Activated CD4-positive, alpha-beta T cell treated with anti-CD3 and anti-CD28 coated beads, Interleukin-2, amount 50 U/mL, for 24 hours (primary cell): ENCODE measurements at regions not wholly inside any gene's neighbourhood (a gene's known extent, or its start where the extent isn't known, plus 50 kb on each side); places are given as distances from the start of the nearest gene placed in this dataset.
"Not testable (repeated sequence)": the region's sequence is repeated elsewhere in the genome, so short reads cannot be mapped to it uniquely, and the experiment has no call there.

ENCODE experiments used
- DNase-seq, 2 donors: peaks; one replicate each; pipeline ENCODE4 v3.0.0-alpha.2; 2020; ENCODE audit warnings: low read depth in 1 of 2, low spot score in 1 of 2

DNA sequence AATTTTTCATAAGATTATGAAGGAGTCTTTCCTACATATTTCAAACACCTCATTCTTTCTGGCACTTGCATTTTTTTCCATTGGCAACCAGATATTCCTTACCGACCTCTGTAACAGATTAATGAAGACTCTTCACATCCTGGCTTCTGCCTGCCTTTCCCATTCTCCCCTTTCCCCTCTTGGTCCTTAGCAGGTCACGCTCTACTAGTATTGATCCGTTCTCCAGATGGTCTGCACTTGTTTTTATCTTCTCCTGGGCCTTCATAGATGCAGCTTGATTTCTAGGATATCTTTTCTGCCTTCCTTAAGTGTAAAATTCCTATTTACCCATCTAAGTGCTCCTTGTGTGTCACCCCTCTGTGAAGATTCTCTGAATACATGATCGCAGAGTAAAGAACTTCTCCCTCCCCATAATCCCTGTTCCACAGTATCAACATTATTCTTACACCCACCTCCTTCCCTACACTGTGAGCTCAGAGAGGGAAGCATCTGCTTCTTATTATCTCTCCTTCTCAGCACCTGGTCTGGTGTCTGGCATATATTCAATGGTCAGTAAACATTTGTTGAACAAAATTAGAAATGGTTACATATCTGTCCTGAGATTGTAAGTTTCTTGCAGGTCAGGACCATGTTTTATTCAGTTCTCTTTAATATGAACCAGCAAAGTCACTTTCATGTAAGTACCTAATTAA lies 654.2 kb downstream of the REEP3 start:
- DNase-seq = no peak

DNA sequence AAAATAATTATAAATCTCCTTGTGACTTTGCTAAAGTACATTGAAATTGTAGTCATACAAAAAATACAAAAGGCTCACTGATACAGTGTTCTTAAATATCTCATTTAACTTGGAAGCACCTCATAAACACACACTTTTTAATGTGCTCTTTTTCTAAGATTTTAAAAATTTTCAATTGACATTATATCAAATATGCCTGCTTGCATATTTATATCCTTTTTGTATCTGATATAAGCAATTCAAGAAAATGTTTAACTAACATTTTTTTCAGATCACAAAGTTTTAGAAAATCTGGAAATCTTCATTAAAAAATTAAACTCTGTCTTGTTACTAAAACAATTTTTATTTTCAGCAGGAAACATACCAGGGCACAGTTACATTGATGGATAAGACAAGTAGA lies 661.5 kb downstream of the REEP3 start:
- no peak for DNase-seq

DNA sequence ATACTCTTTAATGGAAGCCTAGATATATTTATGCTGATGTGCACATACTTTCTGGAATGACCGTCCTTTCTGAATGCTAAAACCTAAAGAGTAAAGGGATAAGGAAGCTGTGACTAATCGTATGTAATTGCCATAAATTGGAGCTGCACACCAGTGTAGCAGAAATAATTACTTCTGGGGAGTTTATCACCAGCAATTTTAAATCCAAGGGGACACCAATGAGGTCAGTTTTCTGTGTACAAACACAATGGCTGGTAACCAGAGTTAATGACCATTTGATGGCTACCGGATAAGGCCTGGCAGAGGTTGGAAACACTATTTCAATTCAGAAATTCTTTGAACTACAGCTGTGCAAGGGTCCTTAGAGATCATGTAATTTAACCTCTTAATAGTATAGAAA lies 670.1 kb downstream of the REEP3 start:
- DNase-seq = no peak

DNA sequence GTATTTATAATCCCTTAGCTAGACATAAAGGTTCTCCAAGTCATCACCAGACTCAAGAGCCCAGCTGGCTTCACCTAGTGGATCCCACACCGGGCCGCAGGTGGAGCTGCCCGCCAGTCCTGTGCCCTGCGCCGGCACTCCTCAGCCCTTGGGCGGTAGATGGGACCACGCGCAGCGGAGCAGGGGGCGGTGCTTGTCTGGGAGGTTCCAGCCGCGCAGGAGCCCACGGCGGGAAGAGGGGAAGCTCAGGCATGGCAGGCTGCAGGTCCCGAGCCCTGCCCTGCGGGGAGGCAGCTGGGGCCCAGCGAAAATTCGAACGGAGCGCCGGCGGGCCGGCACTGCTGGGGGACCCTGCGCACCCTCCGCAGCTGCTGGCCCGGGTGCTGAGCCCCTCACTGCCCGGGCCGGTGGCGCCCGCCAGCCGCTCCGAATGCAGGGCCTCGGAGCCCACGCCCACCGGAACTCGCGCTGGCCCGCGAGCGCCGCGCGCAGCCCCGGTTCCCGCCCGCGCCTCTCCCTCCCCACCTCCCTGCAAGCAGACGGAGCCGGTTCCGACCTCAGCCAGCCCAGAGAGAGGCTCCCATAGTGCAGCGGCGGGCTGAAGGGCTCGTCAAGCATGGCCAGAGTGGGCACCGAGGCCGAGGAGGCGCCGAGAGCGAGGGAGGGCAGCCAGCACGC lies 675.6 kb downstream of the REEP3 start:
- no peak for DNase-seq

DNA sequence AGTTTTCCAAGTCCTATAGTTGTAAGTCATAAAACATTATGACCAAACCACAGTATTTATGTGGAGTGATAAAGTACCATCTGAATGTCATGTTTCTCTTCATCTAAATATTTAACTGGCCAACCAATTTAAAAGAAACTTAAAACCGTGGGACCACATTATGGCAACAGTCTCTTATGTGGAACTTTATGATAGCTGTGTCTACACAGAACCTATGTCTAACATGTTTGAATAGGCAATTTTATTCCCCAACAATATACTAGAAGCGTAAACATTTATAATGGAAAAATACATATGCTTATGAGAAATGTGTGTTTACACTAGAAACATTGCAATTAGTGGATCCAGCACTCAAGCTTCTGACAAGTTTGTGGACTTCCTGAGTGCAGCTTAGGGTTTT lies 680.7 kb downstream of the REEP3 start:
- DNase-seq = no peak

DNA sequence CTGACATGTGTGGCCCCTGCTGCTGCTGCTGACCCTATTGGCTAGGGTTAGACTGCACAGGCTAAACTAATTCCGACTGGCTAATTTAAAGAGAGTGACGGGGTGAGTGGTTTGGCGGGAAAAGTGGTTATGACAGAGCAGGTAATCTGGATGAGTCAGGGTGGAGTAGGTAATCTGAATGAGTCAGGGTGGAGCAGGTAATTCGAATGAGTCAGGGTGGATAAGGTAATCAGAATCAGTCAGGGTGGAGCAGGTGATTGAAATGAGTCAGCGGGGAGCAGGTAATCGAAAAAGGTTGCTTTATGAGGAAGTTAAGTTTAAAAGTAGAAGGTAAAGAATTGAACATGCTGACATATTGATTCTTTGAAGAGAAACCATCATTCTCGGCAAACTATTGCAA lies 683.3 kb downstream of the REEP3 start:
- DNase-seq = not testable (repeated sequence)

DNA sequence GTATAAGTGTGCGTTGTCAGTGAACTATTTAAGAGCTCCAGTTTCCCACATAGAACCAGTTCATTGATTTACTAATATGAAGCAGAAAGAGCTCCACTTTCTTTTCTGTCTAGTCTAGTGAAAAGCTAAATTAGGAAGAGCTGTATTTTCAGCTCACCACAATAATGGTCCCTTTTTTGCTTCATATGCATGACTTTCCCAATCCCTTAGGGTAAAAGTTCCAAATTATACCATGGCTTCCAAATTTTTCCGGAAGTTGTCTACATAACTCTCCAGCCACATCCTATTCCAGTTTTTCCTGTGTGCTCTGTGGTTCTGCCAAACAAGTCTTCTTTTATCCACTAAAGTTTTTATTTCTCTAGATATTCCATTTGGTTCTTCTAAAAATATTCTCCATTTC lies 685.2 kb downstream of the REEP3 start:
- DNase-seq = no peak

DNA sequence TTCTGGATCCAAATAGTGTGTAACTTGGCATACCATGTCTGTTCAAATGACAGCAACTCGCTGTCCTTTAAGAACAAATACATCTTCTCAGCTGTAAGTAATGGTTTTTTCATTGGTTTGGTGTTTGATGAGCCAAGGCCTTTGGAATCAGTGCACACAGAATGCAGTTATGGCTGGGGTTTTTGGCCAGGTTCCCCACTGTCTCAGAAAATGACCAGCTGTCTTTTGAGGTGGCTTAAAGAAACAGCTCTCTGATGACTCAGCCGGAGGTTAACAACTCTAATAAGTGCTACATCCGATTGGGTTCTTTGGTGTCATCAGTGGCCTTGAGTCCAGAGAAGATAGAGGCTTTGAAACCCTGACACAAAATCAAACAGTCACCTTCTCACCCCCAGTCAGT lies 688.4 kb downstream of the REEP3 start:
- no peak for DNase-seq

DNA sequence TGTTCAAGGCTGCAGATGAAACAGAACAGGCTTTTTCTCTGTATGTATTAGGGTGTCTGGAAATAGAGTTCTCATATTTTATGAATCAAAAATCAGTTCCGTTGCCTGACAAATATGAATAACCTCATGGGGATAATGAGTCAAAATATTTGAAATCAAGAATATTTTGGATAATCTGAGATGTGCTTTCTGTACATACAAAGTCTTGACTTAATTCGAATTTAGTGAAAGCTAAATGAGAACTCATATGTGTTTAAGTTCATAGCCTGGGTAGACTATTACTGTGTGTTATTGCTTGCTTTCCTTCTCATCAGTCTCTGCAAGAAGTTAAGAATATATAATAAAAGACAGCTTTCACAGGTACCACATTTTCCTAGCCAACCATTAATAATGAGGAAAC lies 689.0 kb downstream of the REEP3 start:
- no peak for DNase-seq

DNA sequence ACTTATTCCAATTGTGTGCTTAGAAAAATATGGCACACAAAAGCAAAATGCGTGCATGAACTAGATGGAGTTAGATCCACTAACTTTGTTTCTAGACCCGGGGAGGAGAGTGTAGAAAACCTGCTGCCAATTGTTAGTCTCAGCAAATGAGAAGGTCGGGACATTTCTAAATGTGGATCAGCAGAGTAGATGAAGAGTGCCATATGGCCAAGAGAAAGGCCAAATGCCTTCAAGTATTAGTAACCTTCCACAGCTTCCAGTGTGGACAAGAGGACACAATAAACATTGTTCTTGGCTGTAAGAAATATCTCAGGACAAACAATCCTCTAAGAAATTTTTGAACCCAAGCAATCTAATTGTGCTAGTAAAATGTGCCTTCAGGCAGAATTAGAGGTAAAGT lies 690.3 kb downstream of the REEP3 start:
- DNase-seq = no peak

DNA sequence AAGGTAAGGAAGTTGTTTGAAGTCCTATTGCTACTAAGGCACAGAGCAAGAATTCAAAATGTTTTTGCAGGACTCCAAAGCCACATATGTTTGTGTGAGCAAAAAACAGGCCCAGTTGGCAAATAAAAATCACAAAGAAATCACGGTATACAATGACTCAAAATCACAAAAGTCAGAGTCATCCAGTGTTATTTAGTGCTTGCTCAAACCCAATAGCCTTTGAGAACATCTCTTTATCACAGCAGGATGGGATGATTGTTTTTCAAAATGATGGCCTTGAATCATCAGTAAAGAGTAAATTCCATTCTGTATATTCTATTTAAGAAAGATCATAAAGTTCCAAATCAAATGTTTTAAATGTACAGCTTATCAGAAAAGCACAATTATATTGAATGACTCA lies 693.9 kb downstream of the REEP3 start:
- DNase-seq = no peak

DNA sequence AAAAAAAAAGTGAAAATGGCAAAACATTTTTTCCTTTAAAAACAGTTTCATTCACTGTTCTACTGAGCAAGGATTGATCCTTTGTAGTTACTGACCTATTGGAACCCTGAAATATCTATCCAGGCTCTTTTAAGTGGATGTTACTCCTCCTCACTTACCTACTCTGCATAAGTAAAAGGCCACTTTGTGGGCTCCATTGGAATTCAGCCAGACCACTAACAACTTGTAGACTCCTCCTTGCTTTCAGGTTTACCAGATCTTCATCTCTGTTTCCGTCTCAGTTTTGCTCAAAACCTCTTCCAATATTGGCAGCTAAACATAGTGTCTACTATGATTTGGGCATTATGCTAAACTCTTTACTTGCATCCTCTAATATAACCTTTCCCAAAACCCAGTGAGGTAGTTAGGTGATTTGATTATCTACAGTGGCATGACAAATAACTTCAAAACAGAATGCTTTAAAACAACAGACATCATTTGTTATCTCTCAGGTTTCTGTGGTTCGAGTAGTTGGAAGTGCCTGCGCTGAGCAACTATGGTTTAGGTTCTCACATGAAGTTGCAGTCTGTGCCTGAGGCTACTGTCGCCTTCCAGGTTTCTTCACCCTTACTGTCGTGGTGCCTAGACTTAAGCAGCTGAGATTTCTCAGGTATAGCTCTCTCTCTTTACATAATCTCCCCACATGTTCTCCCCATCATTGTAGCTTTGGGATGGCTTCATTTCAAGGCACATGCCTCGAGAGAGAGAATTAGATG lies 698.2 kb downstream of the REEP3 start:
- no peak for DNase-seq

DNA sequence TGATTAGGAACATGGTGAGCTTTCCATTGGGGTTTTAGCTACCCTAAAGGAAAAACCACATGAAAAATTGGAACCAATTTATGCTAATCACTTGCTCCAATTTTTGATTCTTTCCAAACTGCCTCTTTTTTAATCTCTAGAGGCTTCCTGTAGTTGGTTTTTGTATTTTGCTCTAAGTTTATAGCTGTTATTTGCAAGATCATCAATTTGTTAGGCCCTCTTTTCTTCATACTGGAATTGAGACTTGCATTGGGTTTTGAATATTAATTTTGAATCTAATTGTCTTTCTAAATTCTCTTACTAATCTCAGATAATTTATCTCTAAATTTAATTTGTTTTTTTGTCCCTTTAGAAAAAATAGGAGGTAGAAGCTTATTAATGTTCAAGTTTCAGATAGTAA lies 713.3 kb downstream of the REEP3 start:
- no peak for DNase-seq

DNA sequence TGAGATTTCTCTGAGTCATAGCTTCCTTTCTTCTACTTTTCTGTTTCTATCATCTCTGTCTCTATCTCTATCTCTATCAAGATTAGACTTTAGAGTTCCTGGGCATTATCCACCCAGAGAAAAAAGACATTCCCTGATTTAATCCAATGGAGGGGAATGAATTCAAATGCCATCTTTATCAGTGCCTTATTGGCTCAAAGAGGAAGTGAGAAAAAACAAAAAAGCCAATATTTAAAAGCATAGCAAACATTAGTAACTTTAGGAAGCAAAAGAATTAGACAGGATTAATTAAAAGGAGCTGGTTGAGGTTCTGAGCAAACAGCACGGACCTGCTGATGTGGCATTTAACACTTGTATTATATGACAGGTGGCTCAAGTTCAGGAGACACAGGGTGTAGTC lies 736.5 kb downstream of the REEP3 start:
- DNase-seq = no peak

DNA sequence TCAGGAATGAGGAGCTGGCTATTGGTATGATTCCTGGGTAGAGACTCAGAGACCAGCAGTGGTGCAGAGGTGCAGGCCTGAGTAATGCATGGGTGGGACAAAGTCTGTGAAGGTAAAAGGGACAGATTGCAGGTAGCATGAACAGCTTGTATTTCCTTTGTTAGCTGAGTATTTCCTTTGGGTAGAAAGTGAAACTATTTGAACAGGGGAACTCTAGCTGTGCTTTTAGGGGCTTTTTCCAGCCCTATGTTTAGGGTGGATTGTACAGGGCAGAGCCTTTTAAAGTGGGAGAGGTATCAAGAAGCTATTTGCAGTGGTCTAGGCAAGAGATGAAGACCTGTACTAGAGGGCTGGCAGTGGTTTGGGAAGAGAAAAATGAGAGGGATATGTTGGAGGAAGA lies 739.9 kb downstream of the REEP3 start:
- no peak for DNase-seq

DNA sequence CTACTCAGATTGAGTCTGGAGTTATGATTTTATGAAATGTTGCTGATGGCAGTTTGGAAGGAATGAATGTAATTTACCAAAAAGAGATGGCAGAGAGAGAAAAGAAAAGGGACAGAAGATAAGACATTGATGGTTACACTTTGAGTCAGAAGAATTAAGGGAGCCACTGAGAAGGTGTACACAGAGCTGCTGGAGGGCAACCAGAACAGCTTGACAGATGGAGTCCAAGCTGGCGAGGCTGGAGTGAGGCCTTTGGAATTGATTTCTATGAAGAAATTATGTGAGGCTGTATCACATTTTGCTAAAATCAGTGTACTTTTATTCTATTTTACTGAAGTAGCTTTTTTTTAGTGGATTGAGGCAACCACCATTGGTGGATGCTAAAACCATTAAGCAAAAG lies 740.5 kb downstream of the REEP3 start:
- DNase-seq = no peak

DNA sequence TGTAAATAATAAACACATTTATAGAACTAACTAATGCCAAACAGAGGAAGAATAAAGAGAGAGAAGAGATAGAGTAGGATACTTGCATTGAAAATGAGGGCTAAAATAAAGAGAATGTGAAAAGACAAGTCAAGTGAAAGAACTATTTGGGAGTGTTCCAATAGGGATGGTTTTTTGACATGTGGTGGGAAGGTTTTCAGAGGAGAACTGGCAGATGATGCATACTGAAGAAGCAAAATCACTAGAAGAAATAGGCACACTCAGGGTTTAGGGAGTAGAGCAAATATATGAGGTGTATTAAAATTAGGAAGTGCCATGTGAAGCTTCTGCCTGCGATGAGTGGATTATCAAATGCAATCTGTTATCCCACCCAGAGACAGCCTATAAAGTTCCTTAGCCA lies 744.8 kb downstream of the REEP3 start:
- no peak for DNase-seq

DNA sequence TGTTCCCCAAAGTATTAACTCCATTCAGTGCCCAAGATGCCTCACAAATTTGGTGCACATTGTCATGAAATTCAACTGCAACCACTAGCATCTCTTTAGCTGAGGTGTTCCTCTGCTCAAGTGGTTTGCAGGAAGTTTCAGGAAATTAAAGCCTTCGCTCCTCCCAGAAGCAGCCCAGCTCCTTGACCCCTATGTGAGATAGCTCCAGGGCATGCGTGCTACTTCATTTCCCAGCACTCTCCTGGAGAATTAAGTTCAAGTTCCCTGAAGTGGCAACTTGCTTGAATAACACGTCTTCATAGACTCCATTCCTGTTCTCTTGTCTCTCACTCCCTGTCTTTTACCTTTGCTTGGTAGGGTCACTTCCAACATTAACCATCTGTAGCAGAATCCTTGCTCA lies 750.3 kb downstream of the REEP3 start:
- DNase-seq = no peak

DNA sequence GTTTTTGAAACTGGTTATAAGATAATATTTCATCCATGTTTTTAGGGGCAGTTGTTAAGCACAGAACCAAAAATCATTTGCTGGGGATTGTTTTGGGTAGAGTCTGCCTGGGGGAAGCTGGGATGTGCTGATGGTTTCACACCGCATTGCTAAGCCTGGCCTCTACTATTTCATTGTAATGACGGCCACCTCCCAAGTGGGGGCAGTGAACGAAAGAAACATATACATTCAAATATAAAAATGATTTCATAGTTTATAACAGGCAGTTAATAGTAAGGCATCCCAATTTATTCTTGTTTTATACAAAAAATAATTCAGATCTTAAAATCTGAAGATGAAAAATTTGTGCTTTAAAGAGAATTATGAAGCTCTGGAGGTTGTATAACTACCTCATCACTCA lies 750.8 kb downstream of the REEP3 start:
- DNase-seq = no peak

DNA sequence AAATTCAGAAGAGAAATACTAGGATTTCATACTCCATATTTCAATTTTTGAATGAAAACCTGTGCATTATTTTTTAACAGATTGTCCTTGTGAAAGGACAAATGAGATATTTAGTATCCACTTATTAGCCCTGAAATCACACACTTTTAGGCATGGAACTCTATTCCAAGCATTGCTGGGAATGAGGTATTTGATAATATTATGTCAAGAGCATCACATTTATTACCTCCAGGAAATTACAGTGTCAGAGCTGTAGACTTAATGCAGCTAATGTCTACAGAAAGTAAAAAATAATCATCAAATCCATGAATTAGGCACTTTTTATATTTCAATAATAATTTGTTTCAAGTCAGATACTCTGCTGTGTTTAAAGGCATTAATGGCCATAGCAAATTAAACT lies 753.8 kb downstream of the REEP3 start:
- no peak for DNase-seq

DNA sequence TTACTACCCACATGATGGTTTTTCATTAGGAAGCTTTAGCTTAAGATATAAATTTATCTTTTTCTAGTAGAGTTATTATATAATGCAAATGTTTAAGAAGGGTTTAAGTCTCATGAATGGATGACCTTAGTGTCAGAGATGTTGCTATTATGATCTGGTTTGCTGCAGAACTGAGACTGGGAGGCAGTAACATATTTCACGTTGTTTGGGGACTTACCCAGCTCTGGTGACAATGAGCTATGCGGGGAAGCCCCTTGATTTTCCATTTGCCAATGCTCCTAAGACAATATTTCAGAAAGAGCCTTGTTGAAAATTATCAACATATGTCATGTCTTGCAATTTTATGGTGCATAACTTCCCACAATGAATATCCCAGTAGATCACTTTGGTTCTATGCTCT lies 754.6 kb downstream of the REEP3 start:
- no peak for DNase-seq

DNA sequence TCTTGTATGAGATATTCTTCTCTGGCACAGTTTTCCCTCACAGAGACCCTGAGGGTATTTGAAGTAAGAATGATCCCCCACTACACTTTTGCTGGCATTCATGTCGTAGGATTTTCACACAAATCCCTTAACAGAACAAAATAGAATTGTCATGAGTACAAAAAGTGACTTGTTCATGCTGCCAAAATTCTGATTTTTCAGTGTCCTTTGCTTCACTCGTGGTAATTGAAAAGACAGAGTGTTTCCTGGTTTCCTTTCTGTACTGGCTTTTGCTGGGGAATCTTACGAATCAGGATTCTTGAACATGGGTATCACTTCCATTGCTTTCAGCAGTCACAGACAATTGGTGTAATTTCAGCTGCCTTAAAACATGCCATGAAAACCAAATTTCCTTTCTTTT lies 756.3 kb downstream of the REEP3 start:
- no peak for DNase-seq

DNA sequence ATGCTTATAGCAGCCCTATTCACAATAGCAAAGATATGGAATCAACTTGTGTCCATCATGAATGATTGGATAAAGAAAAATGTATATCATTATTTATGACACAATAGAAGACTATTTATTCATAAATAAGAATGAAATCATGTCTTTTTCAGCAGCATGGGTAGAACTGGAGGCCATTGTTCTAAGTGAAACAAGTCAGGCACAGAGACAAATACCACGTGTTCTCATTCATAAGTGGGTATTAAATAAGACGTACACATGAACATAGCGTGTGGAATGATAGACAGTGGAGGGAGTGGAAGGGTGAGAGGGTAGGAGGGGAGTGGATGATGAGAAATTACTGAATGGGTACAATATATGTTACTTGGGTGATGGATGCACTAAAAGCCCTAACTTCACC lies 762.4 kb downstream of the REEP3 start:
- no peak for DNase-seq
